Germinal center (tissue), 1 donor: ENCODE measurements at regions not wholly inside any gene's neighbourhood (a gene's known extent, or its start where the extent isn't known, plus 50 kb on each side); places are given as distances from the start of the nearest gene placed in this dataset.

ENCODE experiments used
- DNase-seq: peaks from one replicate; pipeline ENCODE4 v3.0.0; 2012; ENCODE audit warnings: mixed read lengths, low spot score

GRCh38 chr9:120291050-120291449 lies 288.9 kb downstream of the CDK5RAP2 start:
- DNase-seq = no peak

- DNase-seq = no peak
Observed at GRCh38 chr9:120289990-120290975, 289.7 kb downstream of the CDK5RAP2 start.

GRCh38 chr9:120289098-120289497 lies 290.9 kb downstream of the CDK5RAP2 start:
- DNase-seq = no peak

GRCh38 chr9:120286530-120286929 lies 293.4 kb downstream of the CDK5RAP2 start:
- DNase-seq = no peak

GRCh38 chr9:120284821-120285220 lies 295.1 kb downstream of the CDK5RAP2 start:
- no peak for DNase-seq

GRCh38 chr9:120281665-120282064 lies 298.3 kb downstream of the CDK5RAP2 start:
- no peak for DNase-seq

- no peak for DNase-seq
Observed at GRCh38 chr9:120267929-120268328, 312.0 kb downstream of the CDK5RAP2 start.

- DNase-seq = no peak
Observed at GRCh38 chr9:120265791-120266190, 314.2 kb downstream of the CDK5RAP2 start.

- no peak for DNase-seq
Observed at GRCh38 chr9:120264528-120264927, 315.4 kb downstream of the CDK5RAP2 start.

GRCh38 chr9:120263836-120264235 lies 316.1 kb downstream of the CDK5RAP2 start:
- DNase-seq = no peak

- no peak for DNase-seq
Observed at GRCh38 chr9:120261419-120261818, 318.5 kb downstream of the CDK5RAP2 start.

- no peak for DNase-seq
Observed at GRCh38 chr9:120259100-120259499, 320.9 kb downstream of the CDK5RAP2 start.

GRCh38 chr9:120258096-120258495 lies 321.9 kb downstream of the CDK5RAP2 start:
- no peak for DNase-seq

GRCh38 chr9:120257483-120257882 lies 322.5 kb downstream of the CDK5RAP2 start:
- DNase-seq = no peak

- DNase-seq = no peak
Observed at GRCh38 chr9:120256146-120256545, 323.8 kb downstream of the CDK5RAP2 start.

- no peak for DNase-seq
Observed at GRCh38 chr9:120252248-120252647, 327.7 kb downstream of the CDK5RAP2 start.

- DNase-seq = no peak
Observed at GRCh38 chr9:120242116-120242811, 337.7 kb downstream of the CDK5RAP2 start.

- DNase-seq = no peak
Observed at GRCh38 chr9:120236596-120236995, 343.4 kb downstream of the CDK5RAP2 start.

GRCh38 chr9:120235081-120235480 lies 344.9 kb downstream of the CDK5RAP2 start:
- no peak for DNase-seq

GRCh38 chr9:120230227-120230626 lies 349.7 kb downstream of the CDK5RAP2 start:
- no peak for DNase-seq

- no peak for DNase-seq
Observed at GRCh38 chr9:120221844-120222243, 358.1 kb downstream of the CDK5RAP2 start.

GRCh38 chr9:120214332-120214731 lies 365.6 kb downstream of the CDK5RAP2 start:
- no peak for DNase-seq

- no peak for DNase-seq
Observed at GRCh38 chr9:120212853-120213200, 367.1 kb downstream of the CDK5RAP2 start.
